ENCODE measurements at regions not wholly inside any gene's neighbourhood (a gene's known extent, or its start where the extent isn't known, plus 50 kb on each side); places are given as distances from the start of the nearest gene placed in this dataset.

DNA sequence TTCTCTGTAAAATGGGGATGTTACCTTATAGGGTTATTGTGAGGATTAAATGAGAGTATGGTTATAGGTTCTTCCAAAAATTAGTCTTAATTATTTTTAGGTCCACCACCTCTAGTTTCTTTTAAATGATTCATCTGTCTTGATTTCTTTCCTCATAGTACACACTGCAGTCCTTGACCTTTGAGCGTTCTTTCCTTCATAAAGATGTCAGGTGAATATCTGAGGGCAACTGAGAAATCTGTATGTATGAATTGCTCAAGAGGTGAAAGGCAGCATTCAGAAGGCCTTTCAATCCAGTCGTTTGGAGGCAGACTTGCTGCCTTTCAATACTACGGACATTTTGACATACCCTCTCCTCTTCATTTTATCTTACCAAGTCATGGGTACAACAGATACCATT, 380.7 kb downstream of the INSC start:
- TF ChIP-seq, protein P1, sequence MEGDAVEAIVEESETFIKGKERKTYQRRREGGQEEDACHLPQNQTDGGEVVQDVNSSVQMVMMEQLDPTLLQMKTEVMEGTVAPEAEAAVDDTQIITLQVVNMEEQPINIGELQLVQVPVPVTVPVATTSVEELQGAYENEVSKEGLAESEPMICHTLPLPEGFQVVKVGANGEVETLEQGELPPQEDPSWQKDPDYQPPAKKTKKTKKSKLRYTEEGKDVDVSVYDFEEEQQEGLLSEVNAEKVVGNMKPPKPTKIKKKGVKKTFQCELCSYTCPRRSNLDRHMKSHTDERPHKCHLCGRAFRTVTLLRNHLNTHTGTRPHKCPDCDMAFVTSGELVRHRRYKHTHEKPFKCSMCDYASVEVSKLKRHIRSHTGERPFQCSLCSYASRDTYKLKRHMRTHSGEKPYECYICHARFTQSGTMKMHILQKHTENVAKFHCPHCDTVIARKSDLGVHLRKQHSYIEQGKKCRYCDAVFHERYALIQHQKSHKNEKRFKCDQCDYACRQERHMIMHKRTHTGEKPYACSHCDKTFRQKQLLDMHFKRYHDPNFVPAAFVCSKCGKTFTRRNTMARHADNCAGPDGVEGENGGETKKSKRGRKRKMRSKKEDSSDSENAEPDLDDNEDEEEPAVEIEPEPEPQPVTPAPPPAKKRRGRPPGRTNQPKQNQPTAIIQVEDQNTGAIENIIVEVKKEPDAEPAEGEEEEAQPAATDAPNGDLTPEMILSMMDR (IDR thresholded peaks at IDR 0.05), result no peak
- TF ChIP-seq POLR2A (IDR thresholded peaks at IDR 0.05), result no peak
